OCI-LY7 (cell line): ENCODE measurements at regions not wholly inside any gene's neighbourhood (a gene's known extent, or its start where the extent isn't known, plus 50 kb on each side); places are given as distances from the start of the nearest gene placed in this dataset.

Experiments used
- BruUV-seq: library from RNA; stranded (reverse); fragments of 400-500 nt; replicated peaks from 2 replicates; lab custom pipeline; 2021; lab: Mats Ljungman, UMichigan
- CTCF ChIA-PET: fragments of 300-600 bp; sonication (Branson Sonifier 250); formaldehyde crosslinking; loops from one replicate; lab custom pipeline; 2022; ENCODE audit warnings: antibody characterized with exemption; ENCODE audit not compliant: unreplicated experiment; lab: Charles Lee
- POLR2A ChIA-PET: fragments of 300-600 bp; sonication (Branson Sonifier 250); formaldehyde crosslinking; loops from one replicate; lab custom pipeline; 2022; ENCODE audit warnings: antibody characterized with exemption; lab: Charles Lee
- DNase-seq: peaks from one replicate; pipeline ENCODE4 v3.0.0-alpha.2; 2015; ENCODE audit warnings: low spot score
- H2AFZ ChIP-seq: fragments of 200-600 bp; sonication (generic), shearing (Covaris generic); 2 replicates; pipeline ENCODE4 v1.6.1; 2014; ENCODE audit warnings: mild to moderate bottlenecking, antibody characterized with exemption, low read length, moderate library complexity
- H3K27ac ChIP-seq: fragments of 200-600 bp; sonication (generic); 2 replicates; pipeline ENCODE4 v1.5.1; 2014; ENCODE audit warnings: mixed run types, low read depth, mild to moderate bottlenecking, moderate library complexity, low read length, inconsistent platforms; ENCODE audit not compliant: poor library complexity, severe bottlenecking
- H3K36me3 ChIP-seq: fragments of 200-600 bp; sonication (generic); 2 replicates; pipeline ENCODE4 v1.6.1; 2014; ENCODE audit warnings: mild to moderate bottlenecking, antibody characterized with exemption, low read length, moderate library complexity, mixed read lengths; ENCODE audit not compliant: insufficient read depth
- H3K4me1 ChIP-seq: fragments of 200-600 bp; sonication (generic); 2 replicates; pipeline ENCODE4 v1.5.1; 2014; ENCODE audit warnings: mild to moderate bottlenecking, low read length; ENCODE audit not compliant: insufficient read depth, poor library complexity, severe bottlenecking
- H3K4me2 ChIP-seq: fragments of 200-600 bp; sonication (generic); 2 replicates; pipeline ENCODE4 v1.6.1; 2014; ENCODE audit warnings: mild to moderate bottlenecking, low read length
- H3K4me3 ChIP-seq: fragments of 200-600 bp; sonication (generic); 2 replicates; pipeline ENCODE4 v1.5.1; 2014; ENCODE audit warnings: mild to moderate bottlenecking, low read depth, low read length; ENCODE audit not compliant: poor library complexity, severe bottlenecking
- H3K79me2 ChIP-seq: fragments of 200-600 bp; sonication (generic); 2 replicates; pipeline ENCODE4 v1.6.1; 2016; ENCODE audit warnings: low read depth, mild to moderate bottlenecking, low read length, moderate library complexity, mixed read lengths; ENCODE audit not compliant: insufficient read depth
- H3K9me2 ChIP-seq: fragments of 200-600 bp; sonication (generic); 2 replicates; pipeline ENCODE4 v1.6.1; 2016; ENCODE audit warnings: mild to moderate bottlenecking, low read length, mixed read lengths; ENCODE audit not compliant: insufficient read depth
- H3K9me3 ChIP-seq: fragments of 200-600 bp; sonication (generic); 2 replicates; pipeline ENCODE4 v1.6.1; 2014; ENCODE audit warnings: mild to moderate bottlenecking, mixed run types, low read length, mixed read lengths
- H4K20me1 ChIP-seq: fragments of 200-600 bp; sonication (generic); 2 replicates; pipeline ENCODE4 v1.6.1; 2014; ENCODE audit warnings: mild to moderate bottlenecking, antibody characterized with exemption, low read length, moderate library complexity, mixed read lengths; ENCODE audit not compliant: insufficient read depth
- EZH2phosphoT487 ChIP-seq: fragments of 200-600 bp; sonication (generic); IDR thresholded peaks from 2 replicates; pipeline ENCODE4 v1.6.1; 2018; ENCODE audit warnings: low read depth, borderline replicate concordance, mild to moderate bottlenecking, mixed run types, antibody characterized with exemption, low read length, moderate library complexity, mixed read lengths
- intact Hi-C: fragments of 100-400 bp; cut with micrococcal nuclease; formaldehyde crosslinking; loops from one replicate; pipeline ENCODE4 v1.10.0; 2022; ENCODE audit not compliant: unreplicated experiment
- TF ChIP-seq, protein P1 (sequence below): fragments of 200-600 bp; sonication (generic); conservative IDR thresholded peaks from 2 replicates; pipeline ENCODE4 v1.5.1; 2014; ENCODE audit warnings: mild to moderate bottlenecking, antibody characterized with exemption, low read length, moderate library complexity, mixed read lengths

DNA sequence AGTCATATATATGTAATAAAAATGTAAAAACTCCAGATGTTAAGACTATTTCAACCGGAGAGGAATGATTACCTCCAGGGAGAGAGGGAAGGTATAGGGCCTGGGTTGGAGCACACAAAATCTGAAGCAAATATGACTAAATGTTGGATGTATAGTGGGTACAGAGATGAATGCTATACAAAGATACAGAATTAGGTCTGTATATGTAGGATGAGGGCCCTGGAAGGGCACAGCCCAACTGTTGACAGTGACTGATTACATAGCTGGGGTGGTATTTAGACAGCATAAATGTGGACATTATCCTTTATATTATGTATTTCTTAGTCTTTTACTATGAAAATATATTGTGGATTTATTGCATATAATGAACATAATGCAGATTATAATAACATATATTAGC lies 94.4 kb upstream of the SPATA12 start:
- Histone ChIP-seq H2AFZ (no peak overlapping the region), H3K4me1 (peaks cover 73% of the 10 kb centered on the region), H3K79me2 (peaks cover 8% of the 10 kb centered on the region; the same call in 1 of the 2 replicates), H4K20me1 (no peaks in the 10 kb centered on the region), H3K9me2 (no peaks in the 10 kb centered on the region), H3K4me3 (peak overlapping the region; percentile 10), H3K36me3 (no peaks in the 10 kb centered on the region), H3K27ac (peak overlapping the region; percentile 87), H3K9me3 (no peaks in the 10 kb centered on the region), H3K4me2 (peak overlapping the region; percentile 61)
- intact Hi-C loops = no loop called here
- ChIA-PET POLR2A (interaction anchor here (0.7 to 1.5 kb wide), 5 partner anchors 12 to 176 kb away, joined by 4 to 7 read pairs (median 6); no protein-coding TSS in a partner anchor), CTCF (no interaction called here)
- no peak for DNase-seq
- no TSS peak for BruUV-seq
- no peak for TF ChIP-seq EZH2phosphoT487
- TF ChIP-seq, protein P1, sequence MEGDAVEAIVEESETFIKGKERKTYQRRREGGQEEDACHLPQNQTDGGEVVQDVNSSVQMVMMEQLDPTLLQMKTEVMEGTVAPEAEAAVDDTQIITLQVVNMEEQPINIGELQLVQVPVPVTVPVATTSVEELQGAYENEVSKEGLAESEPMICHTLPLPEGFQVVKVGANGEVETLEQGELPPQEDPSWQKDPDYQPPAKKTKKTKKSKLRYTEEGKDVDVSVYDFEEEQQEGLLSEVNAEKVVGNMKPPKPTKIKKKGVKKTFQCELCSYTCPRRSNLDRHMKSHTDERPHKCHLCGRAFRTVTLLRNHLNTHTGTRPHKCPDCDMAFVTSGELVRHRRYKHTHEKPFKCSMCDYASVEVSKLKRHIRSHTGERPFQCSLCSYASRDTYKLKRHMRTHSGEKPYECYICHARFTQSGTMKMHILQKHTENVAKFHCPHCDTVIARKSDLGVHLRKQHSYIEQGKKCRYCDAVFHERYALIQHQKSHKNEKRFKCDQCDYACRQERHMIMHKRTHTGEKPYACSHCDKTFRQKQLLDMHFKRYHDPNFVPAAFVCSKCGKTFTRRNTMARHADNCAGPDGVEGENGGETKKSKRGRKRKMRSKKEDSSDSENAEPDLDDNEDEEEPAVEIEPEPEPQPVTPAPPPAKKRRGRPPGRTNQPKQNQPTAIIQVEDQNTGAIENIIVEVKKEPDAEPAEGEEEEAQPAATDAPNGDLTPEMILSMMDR = no peak

DNA sequence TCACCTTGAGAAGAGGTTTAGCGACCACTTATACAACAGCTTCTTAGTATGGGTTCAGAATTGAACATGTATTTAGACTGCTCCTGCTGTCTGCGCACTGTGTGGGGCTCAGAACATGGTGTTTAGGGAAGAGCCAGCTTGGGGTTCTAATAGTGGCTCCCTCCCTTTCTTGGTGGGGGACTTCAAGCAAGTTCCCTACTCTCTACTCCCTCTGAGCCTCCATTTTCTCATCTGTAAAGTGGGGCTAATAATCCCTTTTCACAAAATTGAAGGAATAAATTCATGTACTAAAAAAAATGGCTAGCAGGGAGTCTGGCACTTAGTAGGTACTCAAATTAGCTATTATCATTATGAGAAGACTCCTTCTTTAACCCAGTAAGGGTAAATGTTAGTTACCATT lies 97.5 kb upstream of the SPATA12 start:
- Histone ChIP-seq H3K4me1 (peaks cover 82% of the 10 kb centered on the region), H3K4me3 (peak overlapping the region; percentile 35), H3K9me3 (no peaks in the 10 kb centered on the region), H3K4me2 (peak overlapping the region; percentile 68), H3K9me2 (no peaks in the 10 kb centered on the region), H3K36me3 (no peaks in the 10 kb centered on the region), H3K27ac (peak overlapping the region; percentile 87), H3K79me2 (peaks cover 12% of the 10 kb centered on the region; the same call in 1 of the 2 replicates), H4K20me1 (no peaks in the 10 kb centered on the region), H2AFZ (peak overlapping the region; percentile 4; the same call in 1 of the 2 replicates)
- DNase-seq = no peak
- CTCF ChIA-PET = no interaction called here
- intact Hi-C loops = no loop called here
- BruUV-seq = no TSS peak
- POLR2A ChIA-PET = interaction anchor here (0.8 to 5.6 kb wide), 9 partner anchors 11 to 280 kb away, joined by 3 to 45 read pairs (median 5); no protein-coding TSS in a partner anchor
- TF ChIP-seq, protein P1 = no peak
- TF ChIP-seq EZH2phosphoT487 = no peak

DNA sequence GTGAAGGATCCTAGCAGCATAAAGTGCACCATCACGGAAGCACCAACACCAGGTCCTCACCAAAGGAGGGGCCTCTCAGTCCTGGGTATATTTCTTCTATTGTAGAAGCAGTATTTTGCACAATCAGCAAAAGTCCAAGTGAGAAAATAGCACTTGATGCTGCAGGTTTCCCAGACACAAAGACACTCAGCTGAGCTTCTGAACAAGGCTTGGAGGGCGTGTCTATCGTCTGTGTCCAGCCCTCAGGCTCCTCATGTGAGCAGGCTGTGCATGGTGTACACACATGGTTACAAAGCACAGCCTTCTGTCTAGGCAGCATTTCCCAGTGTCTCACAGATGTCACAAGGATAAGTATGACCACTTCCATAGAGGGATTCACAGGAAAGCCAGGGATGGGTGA lies 98.3 kb upstream of the SPATA12 start:
- H3K9me2 ChIP-seq = no peaks in the 10 kb centered on the region
- no peak overlapping the region for H3K4me3 ChIP-seq
- H3K36me3 ChIP-seq = no peaks in the 10 kb centered on the region
- peaks cover 82% of the 10 kb centered on the region for H3K4me1 ChIP-seq
- H3K9me3 ChIP-seq = no peaks in the 10 kb centered on the region
- H3K4me2 ChIP-seq = peak overlapping the region; percentile 68
- CTCF ChIA-PET = no interaction called here
- no TSS peak for BruUV-seq
- intact Hi-C loops = no loop called here
- peak; percentile 41 for DNase-seq
- no peak for TF ChIP-seq EZH2phosphoT487
- TF ChIP-seq, protein P1 = no peak
- H3K27ac ChIP-seq = peak overlapping the region; percentile 87
- no peak overlapping the region for H2AFZ ChIP-seq
- POLR2A ChIA-PET = interaction anchor here (0.8 to 5.6 kb wide), 7 partner anchors 12 to 178 kb away, joined by 3 to 45 read pairs (median 5); no protein-coding TSS in a partner anchor
- H3K79me2 ChIP-seq = peaks cover 12% of the 10 kb centered on the region; the same call in 1 of the 2 replicates
- H4K20me1 ChIP-seq = no peaks in the 10 kb centered on the region
